HEK293 (cell line): ENCODE measurements at regions not wholly inside any gene's neighbourhood (a gene's known extent, or its start where the extent isn't known, plus 50 kb on each side); places are given as distances from the start of the nearest gene placed in this dataset.

Experiments
- CTCF ChIA-PET: fragments of 350-600 bp; formaldehyde crosslinking; extraction: SDS; loops from one replicate; lab custom pipeline; 2021; ENCODE audit warnings: antibody characterized with exemption; lab: Yijun Ruan, JAX
- POLR2A ChIA-PET: fragments of 300-600 bp; formaldehyde crosslinking; extraction: SDS; loops from one replicate; lab custom pipeline; 2020; ENCODE audit warnings: antibody characterized with exemption, inconsistent platforms; lab: Yijun Ruan, JAX
- H3K27ac ChIP-seq: fragments of 200-500 bp; sonication (Bioruptor generic); 2 replicates; pipeline ENCODE4 v1.5.1; 2014; ENCODE audit warnings: low read depth, low read length, control low read depth, inconsistent platforms; ENCODE audit errors: extremely low read depth
- H3K36me3 ChIP-seq, 2 experiments: fragments of 200-500 bp in 1 of 2; sonication (Bioruptor generic) in 1 of 2; 1 replicate in 1 of 2; 2 replicates in 1 of 2; pipeline ENCODE4 v1.5.1; 2014 to 2017; ENCODE audit warnings: inconsistent platforms in 2 of 2, low read length in 2 of 2; ENCODE audit not compliant: control insufficient read depth in 2 of 2, insufficient read depth in 1 of 2
- H3K4me1 ChIP-seq: fragments of 200-500 bp; sonication (Bioruptor generic); 2 replicates; pipeline ENCODE4 v1.5.1; 2014; ENCODE audit warnings: mild to moderate bottlenecking, low read length, inconsistent platforms; ENCODE audit not compliant: control insufficient read depth, insufficient read depth
- H3K4me3 ChIP-seq: 2 replicates; pipeline ENCODE4 v1.5.1; 2011; ENCODE audit warnings: low read depth, mild to moderate bottlenecking, control low read depth, low read length, moderate library complexity
- H3K9me3 ChIP-seq: fragments of 200-500 bp; sonication (Bioruptor generic); 2 replicates; pipeline ENCODE4 v1.5.1; 2014; ENCODE audit warnings: low read depth, low read length, inconsistent platforms; ENCODE audit not compliant: control insufficient read depth, insufficient read depth
- BCL6B ChIP-seq: fragments of 450-650 bp; formaldehyde crosslinking; IDR thresholded peaks from 2 replicates; pipeline ENCODE4 v1.5.1; 2017; ENCODE audit warnings: missing biosample characterization, missing genetic modification characterization
- ELK4 ChIP-seq: IDR thresholded peaks from 2 replicates; pipeline ENCODE4 v1.6.1; 2011; ENCODE audit warnings: mild to moderate bottlenecking, low read depth, low read length, borderline replicate concordance
- HOXD13 ChIP-seq: sonication (generic); formaldehyde crosslinking; IDR thresholded peaks from 2 replicates; pipeline ENCODE4 v1.8.0; 2022; ENCODE audit warnings: missing genetic modification reagents, borderline replicate concordance
- IKZF3 ChIP-seq: fragments of 450-650 bp; IDR thresholded peaks from 2 replicates; pipeline ENCODE4 v1.5.0; 2018; ENCODE audit warnings: missing biosample characterization, mild to moderate bottlenecking, missing genetic modification characterization, moderate library complexity
- KLF1 ChIP-seq: fragments of 450-650 bp; formaldehyde crosslinking; IDR thresholded peaks from 2 replicates; pipeline ENCODE4 v1.5.1; 2016; ENCODE audit warnings: missing biosample characterization, missing genetic modification characterization
- KLF10 ChIP-seq: fragments of 450-650 bp; IDR thresholded peaks from 2 replicates; pipeline ENCODE4 v1.5.1; 2018; ENCODE audit warnings: missing biosample characterization, mild to moderate bottlenecking, missing genetic modification characterization
- KLF7 ChIP-seq: fragments of 450-650 bp; formaldehyde crosslinking; IDR thresholded peaks from 2 replicates; pipeline ENCODE4 v1.5.1; 2016; ENCODE audit warnings: missing biosample characterization, missing genetic modification characterization, borderline replicate concordance
- KLF9 ChIP-seq: fragments of 450-650 bp; formaldehyde crosslinking; IDR thresholded peaks from 2 replicates; pipeline ENCODE4 v1.5.1; 2016; ENCODE audit warnings: missing biosample characterization, missing genetic modification characterization, low read depth
- REPIN1 ChIP-seq: fragments of 450-650 bp; formaldehyde crosslinking; IDR thresholded peaks from 2 replicates; pipeline ENCODE4 v1.5.1; 2017; ENCODE audit warnings: missing biosample characterization, missing genetic modification characterization, low read depth
- REST ChIP-seq: fragments of 450-650 bp; formaldehyde crosslinking; IDR thresholded peaks from 2 replicates; pipeline ENCODE4 v1.5.1; 2016; ENCODE audit warnings: missing biosample characterization, missing genetic modification characterization
- YY1 ChIP-seq: fragments of 450-650 bp; formaldehyde crosslinking; IDR thresholded peaks from 2 replicates; pipeline ENCODE4 v1.5.1; 2018; ENCODE audit warnings: missing biosample characterization, missing genetic modification characterization
- ZBTB17 ChIP-seq: fragments of 450-650 bp; formaldehyde crosslinking; IDR thresholded peaks from 2 replicates; pipeline ENCODE4 v1.5.1; 2016; ENCODE audit warnings: missing biosample characterization, missing genetic modification characterization
- ZBTB8A ChIP-seq: fragments of 450-650 bp; formaldehyde crosslinking; IDR thresholded peaks from 2 replicates; pipeline ENCODE4 v1.5.1; 2016; ENCODE audit warnings: missing biosample characterization, missing genetic modification characterization
- ZFP69B ChIP-seq: fragments of 450-650 bp; formaldehyde crosslinking; IDR thresholded peaks from 2 replicates; pipeline ENCODE4 v1.5.1; 2016; ENCODE audit warnings: missing biosample characterization, missing genetic modification characterization
- ZNF10 ChIP-seq: fragments of 450-650 bp; formaldehyde crosslinking; IDR thresholded peaks from 2 replicates; pipeline ENCODE4 v1.5.1; 2017; ENCODE audit warnings: missing biosample characterization, missing genetic modification characterization
- ZNF140 ChIP-seq: fragments of 450-650 bp; formaldehyde crosslinking; IDR thresholded peaks from 2 replicates; pipeline ENCODE4 v1.5.1; 2016; ENCODE audit warnings: missing biosample characterization, missing genetic modification characterization
- ZNF398 ChIP-seq: fragments of 450-650 bp; formaldehyde crosslinking; IDR thresholded peaks from 2 replicates; pipeline ENCODE4 v1.5.1; 2017; ENCODE audit warnings: missing biosample characterization, missing genetic modification characterization
- ZNF404 ChIP-seq: fragments of 450-650 bp; formaldehyde crosslinking; IDR thresholded peaks from 2 replicates; pipeline ENCODE4 v1.5.1; 2017; ENCODE audit warnings: missing biosample characterization, missing genetic modification characterization
- ZNF426 ChIP-seq: fragments of 450-650 bp; formaldehyde crosslinking; IDR thresholded peaks from 2 replicates; pipeline ENCODE4 v1.5.1; 2017; ENCODE audit warnings: missing biosample characterization, missing genetic modification characterization, mild to moderate bottlenecking, inconsistent platforms, moderate library complexity
- ZNF433 ChIP-seq: fragments of 450-650 bp; formaldehyde crosslinking; IDR thresholded peaks from 2 replicates; pipeline ENCODE4 v1.5.1; 2016; ENCODE audit warnings: missing biosample characterization, missing genetic modification characterization, low read depth
- ZNF473 ChIP-seq: fragments of 450-650 bp; formaldehyde crosslinking; IDR thresholded peaks from 2 replicates; pipeline ENCODE4 v1.5.1; 2017; ENCODE audit warnings: missing biosample characterization, missing genetic modification characterization
- ZNF555 ChIP-seq: fragments of 450-650 bp; formaldehyde crosslinking; conservative IDR thresholded peaks from 2 replicates; pipeline ENCODE4 v1.5.1; 2017; ENCODE audit warnings: missing biosample characterization, mild to moderate bottlenecking, missing genetic modification characterization, inconsistent platforms
- ZNF600 ChIP-seq: fragments of 450-650 bp; formaldehyde crosslinking; IDR thresholded peaks from 2 replicates; pipeline ENCODE4 v1.5.1; 2016; ENCODE audit warnings: missing biosample characterization, missing genetic modification characterization
- ZNF658 ChIP-seq: fragments of 450-650 bp; formaldehyde crosslinking; IDR thresholded peaks from 2 replicates; pipeline ENCODE4; 2016; ENCODE audit warnings: missing biosample characterization, missing genetic modification characterization
- ZNF792 ChIP-seq: fragments of 450-650 bp; formaldehyde crosslinking; IDR thresholded peaks from 2 replicates; pipeline ENCODE4 v1.5.1; 2016; ENCODE audit warnings: missing biosample characterization, missing genetic modification characterization
- ZSCAN30 ChIP-seq: fragments of 450-650 bp; IDR thresholded peaks from 2 replicates; pipeline ENCODE4 v1.5.1; 2018; ENCODE audit warnings: missing biosample characterization, mild to moderate bottlenecking, missing genetic modification characterization, moderate library complexity

GRCh38 chr13:111993691-111994090 lies 73.3 kb upstream of the SOX1 start:
- Histone ChIP-seq H3K27ac (no peak overlapping the region), H3K4me1 (no peaks in the 10 kb centered on the region), H3K4me3 (no peak overlapping the region), H3K9me3 (no peaks in the 10 kb centered on the region), H3K36me3 (no peaks in the 10 kb centered on the region)
- POLR2A ChIA-PET = no interaction called here
- CTCF ChIA-PET = no interaction called here
- TF ChIP-seq ZSCAN30 (tag by site-specific recombination) (no peak), KLF1 (no peak), ZNF555 (tag by site-specific recombination) (no peak), ZNF433 (tag by site-specific recombination) (no peak), BCL6B (tag by site-specific recombination) (no peak), IKZF3 (tag by site-specific recombination) (no peak), ZNF600 (tag by site-specific recombination) (no peak), REST (no peak), YY1 (tag by site-specific recombination) (no peak), KLF9 (tag by site-specific recombination) (no peak)

GRCh38 chr13:111994578-111994977 lies 72.4 kb upstream of the SOX1 start:
- ChIA-PET POLR2A (no interaction called here), CTCF (no interaction called here)
- no peak overlapping the region for H3K4me3 ChIP-seq
- TF ChIP-seq ZBTB8A (tag by site-specific recombination) = no peak
- no peak for TF ChIP-seq ZNF426 (tag by site-specific recombination)
- TF ChIP-seq ZNF140 (tag by site-specific recombination) = no peak
- TF ChIP-seq ELK4 = no peak
- H3K27ac ChIP-seq = no peak overlapping the region
- H3K9me3 ChIP-seq = no peaks in the 10 kb centered on the region
- no peaks in the 10 kb centered on the region for H3K4me1 ChIP-seq
- no peaks in the 10 kb centered on the region for H3K36me3 ChIP-seq

- ChIA-PET POLR2A (no interaction called here), CTCF (interaction anchor here (0.6 kb wide), 1 partner anchor 18 kb away, joined by 4 read pairs; no protein-coding TSS in a partner anchor)
- no peak overlapping the region for H3K4me3 ChIP-seq
- H3K36me3 ChIP-seq = no peaks in the 10 kb centered on the region
- no peak overlapping the region for H3K27ac ChIP-seq
- H3K9me3 ChIP-seq = no peaks in the 10 kb centered on the region
- no peaks in the 10 kb centered on the region for H3K4me1 ChIP-seq
- TF ChIP-seq ZNF473 = no peak
- no peak for TF ChIP-seq REPIN1 (tag by site-specific recombination)
- TF ChIP-seq ZNF658 (tag by site-specific recombination) = no peak
- no peak for TF ChIP-seq ZNF10 (tag by site-specific recombination)
- no peak for TF ChIP-seq ZBTB17 (tag by site-specific recombination)
- no peak for TF ChIP-seq HOXD13
- TF ChIP-seq ZNF792 (tag by site-specific recombination) = no peak
- TF ChIP-seq ZFP69B (tag by site-specific recombination) = no peak
- TF ChIP-seq ZNF404 (tag by site-specific recombination) = no peak
- no peak for TF ChIP-seq KLF10 (tag by site-specific recombination)
- no peak for TF ChIP-seq ZNF398 (tag by site-specific recombination)
- TF ChIP-seq KLF7 (tag by site-specific recombination) = no peak
These were observed 67.6 kb upstream of the SOX1 start for GRCh38 chr13:111999352-111999751.
